A673 (cell line): ENCODE measurements at regions not wholly inside any gene's neighbourhood (a gene's known extent, or its start where the extent isn't known, plus 50 kb on each side); places are given as distances from the start of the nearest gene placed in this dataset.

Experiments used
- BruUV-seq: library from RNA; stranded (reverse); fragments of 400-500 nt; replicated peaks from 2 replicates; lab custom pipeline; 2021; lab: Mats Ljungman, UMichigan
- CTCF ChIA-PET: fragments of 300-600 bp; sonication (Branson Sonifier 250); formaldehyde crosslinking; loops from one replicate; lab custom pipeline; 2022; ENCODE audit warnings: antibody characterized with exemption; lab: Charles Lee
- POLR2A ChIA-PET: fragments of 300-600 bp; sonication (Branson Sonifier 250); formaldehyde crosslinking; loops from one replicate; lab custom pipeline; 2022; ENCODE audit warnings: antibody characterized with exemption; ENCODE audit not compliant: low non-redundant PET; lab: Charles Lee
- DNase-seq: peaks from one replicate; pipeline ENCODE4 v3.0.0-alpha.2; 2015; ENCODE audit warnings: low spot score
- H3K27ac ChIP-seq: fragments of 200-600 bp; sonication (generic); 2 replicates; pipeline ENCODE4 v1.5.1; 2016; ENCODE audit warnings: mixed run types, low read depth, mild to moderate bottlenecking, mixed read lengths, antibody characterized with exemption, low read length; ENCODE audit not compliant: poor library complexity, severe bottlenecking
- H3K27me3 ChIP-seq: fragments of 200-600 bp; sonication (generic); replicated peaks from 2 replicates; pipeline ENCODE4 v1.6.1; 2017; ENCODE audit warnings: mixed run types, low read depth, mild to moderate bottlenecking, mixed read lengths, antibody characterized with exemption, low read length; ENCODE audit not compliant: insufficient read depth, poor library complexity
- H3K36me3 ChIP-seq: fragments of 200-600 bp; sonication (generic); 2 replicates; pipeline ENCODE4 v1.6.1; 2016; ENCODE audit warnings: mixed run types, mild to moderate bottlenecking, mixed read lengths, antibody characterized with exemption, low read length; ENCODE audit not compliant: insufficient read depth, poor library complexity, severe bottlenecking
- H3K4me1 ChIP-seq: fragments of 200-600 bp; sonication (generic); 2 replicates; pipeline ENCODE4 v1.6.1; 2017; ENCODE audit warnings: mixed run types, mild to moderate bottlenecking, mixed read lengths, antibody characterized with exemption, low read length; ENCODE audit not compliant: insufficient read depth, poor library complexity, severe bottlenecking
- H3K4me3 ChIP-seq: fragments of 200-600 bp; sonication (generic); 2 replicates; pipeline ENCODE4 v1.5.1; 2016; ENCODE audit warnings: low read depth, mixed run types, mild to moderate bottlenecking, mixed read lengths, low read length; ENCODE audit not compliant: poor library complexity, severe bottlenecking
- H3K9me3 ChIP-seq: fragments of 200-600 bp; sonication (generic); 2 replicates; pipeline ENCODE4 v1.6.1; 2016; ENCODE audit warnings: mixed run types, low read depth, mild to moderate bottlenecking, mixed read lengths, antibody characterized with exemption, low read length; ENCODE audit not compliant: poor library complexity, severe bottlenecking
- EZH2 ChIP-seq: fragments of 200-600 bp; sonication (generic); IDR thresholded peaks from 2 replicates; pipeline ENCODE4 v1.6.1; 2017; ENCODE audit warnings: borderline replicate concordance, low read depth, mild to moderate bottlenecking, mixed read lengths, antibody characterized with exemption, low read length; ENCODE audit not compliant: poor library complexity, severe bottlenecking
- intact Hi-C: fragments of 100-400 bp; cut with micrococcal nuclease; formaldehyde crosslinking; loops from one replicate; pipeline ENCODE4 v1.10.0; 2022; ENCODE audit not compliant: unreplicated experiment
- TF ChIP-seq, protein P1 (sequence below): fragments of 300-800, 200-600 bp; sonication (generic); conservative IDR thresholded peaks from 2 replicates; pipeline ENCODE4 v1.5.1; 2017; ENCODE audit warnings: low read depth, mild to moderate bottlenecking, antibody characterized with exemption, low read length, moderate library complexity, mixed read lengths

- no peaks in the 10 kb centered on the region for H3K36me3 ChIP-seq
- H3K27ac ChIP-seq, result no peak overlapping the region
- no peaks in the 10 kb centered on the region for H3K9me3 ChIP-seq
- no peaks in the 10 kb centered on the region for H3K27me3 ChIP-seq
- no peak for DNase-seq
- POLR2A ChIA-PET, result no interaction called here
- intact Hi-C loops, result no loop called here
- CTCF ChIA-PET, result no interaction called here
- no TSS peak for BruUV-seq
- no peaks in the 10 kb centered on the region for H3K4me1 ChIP-seq
- TF ChIP-seq, protein P1, sequence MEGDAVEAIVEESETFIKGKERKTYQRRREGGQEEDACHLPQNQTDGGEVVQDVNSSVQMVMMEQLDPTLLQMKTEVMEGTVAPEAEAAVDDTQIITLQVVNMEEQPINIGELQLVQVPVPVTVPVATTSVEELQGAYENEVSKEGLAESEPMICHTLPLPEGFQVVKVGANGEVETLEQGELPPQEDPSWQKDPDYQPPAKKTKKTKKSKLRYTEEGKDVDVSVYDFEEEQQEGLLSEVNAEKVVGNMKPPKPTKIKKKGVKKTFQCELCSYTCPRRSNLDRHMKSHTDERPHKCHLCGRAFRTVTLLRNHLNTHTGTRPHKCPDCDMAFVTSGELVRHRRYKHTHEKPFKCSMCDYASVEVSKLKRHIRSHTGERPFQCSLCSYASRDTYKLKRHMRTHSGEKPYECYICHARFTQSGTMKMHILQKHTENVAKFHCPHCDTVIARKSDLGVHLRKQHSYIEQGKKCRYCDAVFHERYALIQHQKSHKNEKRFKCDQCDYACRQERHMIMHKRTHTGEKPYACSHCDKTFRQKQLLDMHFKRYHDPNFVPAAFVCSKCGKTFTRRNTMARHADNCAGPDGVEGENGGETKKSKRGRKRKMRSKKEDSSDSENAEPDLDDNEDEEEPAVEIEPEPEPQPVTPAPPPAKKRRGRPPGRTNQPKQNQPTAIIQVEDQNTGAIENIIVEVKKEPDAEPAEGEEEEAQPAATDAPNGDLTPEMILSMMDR, result no peak
- TF ChIP-seq EZH2, result no peak
- H3K4me3 ChIP-seq, result no peak overlapping the region
Measured at GRCh38 chr3:76028774-76029173, 243.4 kb upstream of the ZNF717 start.

DNA sequence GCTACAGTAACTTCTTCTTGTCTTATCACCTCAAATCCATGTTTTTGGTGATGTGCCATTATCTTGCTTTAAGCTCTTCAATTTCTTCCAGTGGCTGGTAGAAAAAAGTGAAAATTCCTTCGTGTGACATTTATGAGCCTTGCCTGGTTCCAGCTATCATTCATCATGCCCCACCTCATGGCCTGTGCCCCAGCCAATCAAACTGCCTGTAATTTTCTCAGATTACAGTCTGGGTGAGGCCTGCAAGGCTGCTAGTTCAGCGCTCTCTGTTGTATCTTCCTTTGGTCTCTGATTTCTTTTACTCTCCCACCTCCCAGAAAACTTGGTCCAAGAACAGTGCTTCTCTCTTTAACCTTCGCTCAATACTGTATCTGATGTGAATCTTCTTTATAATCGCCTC, 249.3 kb upstream of the ZNF717 start:
- DNase-seq, result no peak
- intact Hi-C loops, result no loop called here
- Histone ChIP-seq H3K9me3 (no peaks in the 10 kb centered on the region), H3K4me1 (no peaks in the 10 kb centered on the region), H3K4me3 (no peak overlapping the region), H3K27ac (no peak overlapping the region), H3K27me3 (no peaks in the 10 kb centered on the region), H3K36me3 (no peaks in the 10 kb centered on the region)
- ChIA-PET CTCF (no interaction called here), POLR2A (no interaction called here)
- TF ChIP-seq, protein P1, result no peak
- no peak for TF ChIP-seq EZH2
- no TSS peak for BruUV-seq

GRCh38 chr3:76035117-76035516, 249.8 kb upstream of the ZNF717 start:
- H3K9me3 ChIP-seq, result no peaks in the 10 kb centered on the region
- TF ChIP-seq, protein P1, result no peak
- no peak for TF ChIP-seq EZH2
- CTCF ChIA-PET, result no interaction called here
- intact Hi-C loops, result no loop called here
- no peaks in the 10 kb centered on the region for H3K36me3 ChIP-seq
- H3K27me3 ChIP-seq, result no peaks in the 10 kb centered on the region
- no peak overlapping the region for H3K4me3 ChIP-seq
- H3K4me1 ChIP-seq, result no peaks in the 10 kb centered on the region
- no peak overlapping the region for H3K27ac ChIP-seq
- DNase-seq, result no peak
- no TSS peak for BruUV-seq
- POLR2A ChIA-PET, result no interaction called here
